ENCODE measurements at regions not wholly inside any gene's neighbourhood (a gene's known extent, or its start where the extent isn't known, plus 50 kb on each side); places are given as distances from the start of the nearest gene placed in this dataset.

DNA sequence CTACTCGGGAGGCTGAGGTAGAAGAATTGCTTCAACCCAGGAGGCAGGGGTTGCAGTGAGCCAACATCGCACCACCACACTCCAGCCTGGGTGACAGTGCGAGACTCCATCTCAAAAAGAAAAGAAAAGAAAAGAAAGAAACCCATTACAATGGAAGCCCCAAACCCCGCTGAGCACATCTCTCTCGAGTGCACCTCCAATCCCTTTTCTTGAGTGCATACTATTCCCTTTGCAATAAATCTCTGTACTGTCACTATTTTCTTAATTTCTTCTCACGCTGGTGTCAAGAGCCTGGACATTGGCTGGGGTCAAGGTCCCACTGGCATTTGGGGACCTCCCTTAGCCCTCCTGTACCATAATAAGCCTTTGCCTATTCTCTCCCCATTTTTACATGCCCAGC, 398.4 kb upstream of the EEF2KMT start:
- no peak for DNase-seq (ENCODE audit: low read depth in 2 of 2)
- H3K4me3 ChIP-seq (replicated peaks in 1 of 2; ENCODE audit: low read depth in 2 of 2, low read length in 2 of 2), result no peak overlapping the region
- TF ChIP-seq, protein P1, sequence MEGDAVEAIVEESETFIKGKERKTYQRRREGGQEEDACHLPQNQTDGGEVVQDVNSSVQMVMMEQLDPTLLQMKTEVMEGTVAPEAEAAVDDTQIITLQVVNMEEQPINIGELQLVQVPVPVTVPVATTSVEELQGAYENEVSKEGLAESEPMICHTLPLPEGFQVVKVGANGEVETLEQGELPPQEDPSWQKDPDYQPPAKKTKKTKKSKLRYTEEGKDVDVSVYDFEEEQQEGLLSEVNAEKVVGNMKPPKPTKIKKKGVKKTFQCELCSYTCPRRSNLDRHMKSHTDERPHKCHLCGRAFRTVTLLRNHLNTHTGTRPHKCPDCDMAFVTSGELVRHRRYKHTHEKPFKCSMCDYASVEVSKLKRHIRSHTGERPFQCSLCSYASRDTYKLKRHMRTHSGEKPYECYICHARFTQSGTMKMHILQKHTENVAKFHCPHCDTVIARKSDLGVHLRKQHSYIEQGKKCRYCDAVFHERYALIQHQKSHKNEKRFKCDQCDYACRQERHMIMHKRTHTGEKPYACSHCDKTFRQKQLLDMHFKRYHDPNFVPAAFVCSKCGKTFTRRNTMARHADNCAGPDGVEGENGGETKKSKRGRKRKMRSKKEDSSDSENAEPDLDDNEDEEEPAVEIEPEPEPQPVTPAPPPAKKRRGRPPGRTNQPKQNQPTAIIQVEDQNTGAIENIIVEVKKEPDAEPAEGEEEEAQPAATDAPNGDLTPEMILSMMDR (IDR thresholded peaks at IDR 0.05; ENCODE audit: low read depth, low read length), result no peak

DNA sequence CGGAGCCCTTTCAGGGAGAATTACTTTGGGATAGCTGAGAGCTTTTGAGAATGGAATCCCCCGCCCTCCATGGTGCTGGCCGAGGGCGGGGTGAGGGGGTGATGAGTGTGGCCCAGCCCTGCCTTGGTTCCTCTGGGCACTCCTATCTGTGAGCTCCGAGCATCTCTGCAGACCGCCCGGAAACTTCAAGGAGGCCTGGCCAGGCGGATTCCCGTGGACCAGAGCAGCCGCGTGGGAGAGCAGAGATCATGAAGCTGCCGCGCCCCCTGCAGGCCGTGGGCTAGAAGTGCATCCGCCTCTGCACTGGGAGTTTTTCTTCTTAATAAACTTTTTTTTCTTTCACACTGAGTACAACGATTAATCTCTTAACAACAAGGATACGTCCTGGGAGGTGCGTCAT, 392.9 kb upstream of the EEF2KMT start:
- peak in 1 of 2 donors; percentile 1 for DNase-seq (ENCODE audit: low read depth in 2 of 2)
- TF ChIP-seq, protein P1 (IDR thresholded peaks at IDR 0.05; ENCODE audit: low read depth, low read length), result peak; percentile 25
- H3K4me3 ChIP-seq (replicated peaks in 1 of 2; ENCODE audit: low read depth in 2 of 2, low read length in 2 of 2), result no peak overlapping the region

DNA sequence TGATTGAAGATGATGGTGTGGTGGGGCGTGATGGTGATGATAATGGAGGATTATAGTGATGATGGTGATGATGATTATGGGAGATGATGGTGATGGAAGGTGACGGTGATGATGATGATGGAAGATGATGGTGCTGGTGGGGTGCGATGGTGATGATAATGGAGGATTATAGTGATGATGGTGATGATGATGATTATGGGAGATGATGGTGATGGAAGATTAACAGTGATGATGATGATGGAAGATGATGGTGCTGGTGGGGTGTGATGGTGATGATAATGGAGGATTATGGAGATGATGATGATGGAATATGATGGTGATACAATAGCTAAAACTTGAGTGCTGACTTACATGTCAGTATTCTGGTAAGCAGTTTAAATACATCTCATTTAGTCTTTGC, 391.0 kb upstream of the EEF2KMT start:
- no peak for DNase-seq (ENCODE audit: low read depth in 2 of 2)
- TF ChIP-seq, protein P1 (IDR thresholded peaks at IDR 0.05; ENCODE audit: low read depth, low read length), result no peak
- H3K4me3 ChIP-seq (replicated peaks in 1 of 2; ENCODE audit: low read depth in 2 of 2, low read length in 2 of 2), result no peak overlapping the region

DNA sequence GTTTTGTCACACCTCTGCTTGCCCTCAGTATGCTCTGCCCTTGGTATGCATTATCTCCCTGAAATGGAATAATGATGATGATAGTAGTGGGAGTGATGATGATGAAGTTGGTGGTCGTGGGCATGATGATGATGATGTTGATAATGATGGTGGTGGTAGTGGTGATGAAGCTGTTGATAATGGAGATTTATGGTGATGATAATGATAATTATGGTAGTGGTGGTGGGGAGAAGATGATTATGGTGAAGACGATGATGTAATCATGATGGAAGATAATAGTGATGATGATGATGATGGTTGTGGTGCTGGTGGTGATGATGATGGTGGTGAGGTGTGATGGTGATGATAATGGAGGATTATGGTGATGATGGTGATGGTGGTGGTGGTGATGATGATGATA, 390.1 kb upstream of the EEF2KMT start:
- H3K4me3 ChIP-seq (replicated peaks in 1 of 2; ENCODE audit: low read depth in 2 of 2, low read length in 2 of 2), result no peak overlapping the region
- no peak for DNase-seq (ENCODE audit: low read depth in 2 of 2)
- TF ChIP-seq, protein P1 (IDR thresholded peaks at IDR 0.05; ENCODE audit: low read depth, low read length), result no peak

DNA sequence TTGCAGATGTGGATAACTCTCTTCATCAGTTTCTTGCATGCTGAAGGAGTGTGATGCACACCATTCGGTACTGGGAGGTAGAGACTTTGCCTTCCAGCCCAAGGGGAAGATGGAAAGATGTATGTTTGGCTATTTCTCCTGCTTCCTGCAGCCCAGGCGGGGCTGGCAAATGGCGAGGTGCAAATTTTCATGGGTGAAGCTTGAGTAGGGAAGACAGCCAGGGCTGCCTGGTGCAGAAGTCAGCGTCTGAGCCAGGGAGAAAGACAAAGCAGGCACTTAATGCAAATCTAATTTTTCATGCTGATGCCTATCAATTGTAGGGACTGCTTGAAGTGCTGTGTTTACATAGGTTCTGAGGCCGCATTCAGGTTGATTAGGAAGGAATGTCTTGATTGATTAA, 384.7 kb upstream of the EEF2KMT start:
- H3K4me3 ChIP-seq (replicated peaks in 1 of 2; ENCODE audit: low read depth in 2 of 2, low read length in 2 of 2), result no peak overlapping the region
- DNase-seq (ENCODE audit: low read depth in 2 of 2), result no peak
- TF ChIP-seq, protein P1 (IDR thresholded peaks at IDR 0.05; ENCODE audit: low read depth, low read length), result no peak

DNA sequence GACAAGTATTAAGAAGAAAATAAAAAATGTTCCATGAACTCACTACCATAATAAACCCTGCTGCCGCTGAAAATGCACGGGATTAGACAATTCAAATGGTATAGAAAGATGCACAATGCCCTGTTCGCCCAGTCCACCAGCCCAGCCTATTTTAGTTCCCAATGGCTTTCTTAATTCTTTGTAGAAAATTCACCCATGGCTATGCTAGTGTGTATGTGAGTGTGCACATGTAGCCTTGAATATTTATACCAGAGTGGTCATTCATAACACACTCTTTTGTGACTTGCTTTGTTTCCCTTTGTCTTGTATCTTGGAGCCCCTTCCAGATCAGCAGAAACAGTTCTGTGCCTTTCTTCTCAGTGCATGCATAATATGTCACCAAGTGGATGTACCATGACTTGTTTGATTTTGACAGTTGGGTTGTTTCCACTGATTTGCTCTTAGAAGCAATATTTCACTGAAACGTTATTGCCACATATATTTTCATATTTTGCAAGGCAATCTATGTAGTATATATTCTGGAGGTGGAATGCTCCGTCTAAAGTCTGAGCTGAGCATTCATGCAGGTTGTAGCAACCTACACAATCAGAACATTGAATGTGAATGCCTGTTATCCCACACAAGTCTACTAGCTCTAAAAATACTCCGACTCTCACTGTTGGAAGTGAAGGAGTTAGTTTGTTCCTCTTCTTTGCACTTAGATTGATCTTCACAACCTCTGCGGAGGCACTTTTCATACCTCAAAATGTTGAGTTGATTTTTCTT, 383.0 kb upstream of the EEF2KMT start:
- H3K4me3 ChIP-seq (replicated peaks in 1 of 2; ENCODE audit: low read depth in 2 of 2, low read length in 2 of 2), result no peak overlapping the region
- TF ChIP-seq, protein P1 (IDR thresholded peaks at IDR 0.05; ENCODE audit: low read depth, low read length), result no peak
- DNase-seq (ENCODE audit: low read depth in 2 of 2), result no peak

DNA sequence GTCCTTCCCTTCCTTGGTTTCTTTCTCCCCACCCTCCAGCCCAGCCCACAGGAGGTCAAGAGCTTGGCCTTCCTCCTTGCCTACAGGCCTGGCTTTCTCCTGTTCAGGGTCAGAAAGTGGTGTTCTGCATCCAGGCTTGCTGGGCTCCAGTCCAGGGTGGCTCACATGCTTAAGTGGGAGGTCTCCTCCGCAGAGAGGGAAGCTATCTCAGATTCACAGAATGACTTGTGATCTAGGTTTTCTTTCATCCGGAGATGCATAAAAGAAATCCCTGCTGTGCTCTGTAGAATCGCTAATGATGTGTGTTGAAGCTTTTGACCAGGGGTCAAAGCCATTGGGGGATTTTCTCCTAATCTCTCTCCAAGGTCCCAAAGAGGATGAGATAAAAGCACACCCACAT, 382.3 kb upstream of the EEF2KMT start:
- TF ChIP-seq, protein P1 (IDR thresholded peaks at IDR 0.05; ENCODE audit: low read depth, low read length), result no peak
- H3K4me3 ChIP-seq (replicated peaks in 1 of 2; ENCODE audit: low read depth in 2 of 2, low read length in 2 of 2), result no peak overlapping the region
- no peak for DNase-seq (ENCODE audit: low read depth in 2 of 2)
